Left cardiac atrium (tissue), 4 donors: ENCODE measurements at regions not wholly inside any gene's neighbourhood (a gene's known extent, or its start where the extent isn't known, plus 50 kb on each side); places are given as distances from the start of the nearest gene placed in this dataset.
A peak's percentile ranks its signal among the peaks of the same experiment; 100 is the strongest.

ENCODE experiments used
- ATAC-seq, 2 donors: fragments of 200-7000 bp; cut with Tn5 transposase; one replicate each; pipeline ENCODE4 v1.9.1; 2020; ENCODE audit warnings: mild to moderate bottlenecking in 2 of 2, moderate library complexity in 2 of 2
- DNase-seq: peaks from one replicate; pipeline ENCODE4 v3.0.0-alpha.2; 2020
- intact Hi-C, 2 donors: fragments of 100-400 bp; cut with DNase I; formaldehyde crosslinking; loops; one replicate each; pipeline versions ENCODE4 v1.14.1 to v1.15.1; 2022 to 2023
- donor health status: DM: no; HTN: yes; CAD: no.
- donor health status: DM: no; HTN: yes; CAD: no; lungs with severe emphysema.
- donor health status: DM: yes; HTN: yes; CAD: no.
- donor health status: Dilated cardiomyopathy.

DNA sequence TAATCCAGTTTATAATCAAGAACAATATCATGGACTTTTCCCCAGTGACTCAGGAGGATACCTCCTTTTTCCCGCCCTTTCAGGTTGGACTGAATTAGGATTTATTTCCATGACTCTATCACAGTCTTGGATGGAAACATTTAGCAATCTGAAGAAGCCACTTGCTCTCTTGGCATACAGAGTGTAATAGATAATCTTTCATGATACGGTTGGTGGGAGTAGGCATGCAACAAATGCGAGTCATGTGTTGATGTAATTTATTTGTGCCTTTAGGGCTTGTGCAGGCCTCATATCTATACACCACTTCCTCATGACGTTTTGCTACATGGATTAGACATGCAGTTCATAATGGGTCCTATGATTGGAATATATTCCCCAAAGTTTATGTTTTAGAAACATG lies 54.2 kb upstream of the MCTP2 start:
- intact Hi-C loops: no loop called here
- DNase-seq (no peak), ATAC-seq (no peak)

DNA sequence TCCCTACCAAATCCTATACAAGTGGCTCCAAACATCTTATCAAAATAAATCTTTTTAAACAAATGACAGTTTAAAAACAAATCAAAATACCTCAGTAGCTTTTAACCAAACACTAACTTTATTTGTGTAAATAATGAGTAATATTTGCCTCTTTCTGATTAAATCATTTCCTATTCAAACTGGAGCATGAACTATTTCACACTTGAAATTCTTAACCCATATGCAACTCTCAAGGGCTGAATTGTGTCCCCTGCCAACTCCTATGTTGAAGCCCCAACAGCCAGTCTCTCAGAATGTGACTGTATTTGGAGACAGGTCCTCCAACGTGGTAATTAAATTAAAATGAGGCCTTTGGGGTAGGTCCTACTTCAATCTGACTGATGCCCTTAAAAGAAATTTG lies 55.9 kb upstream of the MCTP2 start:
- ATAC-seq: no peak
- intact Hi-C loops: no loop called here
- no peak for DNase-seq

DNA sequence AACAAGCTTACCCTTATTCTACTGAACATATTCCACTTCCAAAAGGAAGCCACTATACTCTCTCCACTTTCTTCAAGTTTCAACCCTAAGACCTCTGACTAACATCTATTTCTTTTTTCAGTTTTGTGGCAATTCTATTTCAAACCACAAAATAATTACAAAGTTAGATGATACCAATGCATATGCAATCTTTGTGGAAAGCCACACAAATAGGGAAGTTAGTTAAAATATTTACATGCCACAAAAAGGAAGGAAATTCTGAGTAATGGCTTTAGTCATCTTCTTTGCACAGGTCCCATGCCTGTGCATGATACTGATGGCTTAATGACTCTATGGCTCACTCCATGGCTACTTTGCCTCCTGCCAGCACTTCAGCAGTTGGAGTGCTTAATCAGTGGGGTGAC lies 57.0 kb upstream of the MCTP2 start:
- ATAC-seq: peak in 1 of 2 donors; percentile 55
- intact Hi-C loops: no loop called here

DNA sequence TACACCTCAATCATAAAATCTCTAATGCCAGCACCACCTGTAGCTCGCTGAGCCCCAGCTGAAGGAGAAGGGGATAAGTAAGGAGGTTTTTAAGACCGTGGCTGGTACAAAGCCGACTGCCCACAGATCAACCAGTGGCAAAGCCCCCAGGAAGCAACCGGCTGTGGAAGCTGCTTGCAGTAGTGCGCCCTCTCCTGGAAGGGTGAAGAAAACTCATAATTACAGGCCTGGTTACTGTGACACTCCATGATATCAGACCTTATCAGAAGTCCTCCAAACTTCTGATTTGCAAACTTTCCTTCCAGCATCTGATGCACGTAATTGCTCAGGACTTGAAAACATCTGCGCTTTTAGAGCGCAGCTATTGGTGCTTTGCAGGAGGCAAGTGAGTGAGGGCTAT lies 63.1 kb upstream of the MCTP2 start:
- no peak for ATAC-seq
- DNase-seq: no peak
- intact Hi-C loops: no loop called here

More for the DNA sequence above, 57.0 kb upstream of the MCTP2 start:
- DNase-seq: no peak

DNA sequence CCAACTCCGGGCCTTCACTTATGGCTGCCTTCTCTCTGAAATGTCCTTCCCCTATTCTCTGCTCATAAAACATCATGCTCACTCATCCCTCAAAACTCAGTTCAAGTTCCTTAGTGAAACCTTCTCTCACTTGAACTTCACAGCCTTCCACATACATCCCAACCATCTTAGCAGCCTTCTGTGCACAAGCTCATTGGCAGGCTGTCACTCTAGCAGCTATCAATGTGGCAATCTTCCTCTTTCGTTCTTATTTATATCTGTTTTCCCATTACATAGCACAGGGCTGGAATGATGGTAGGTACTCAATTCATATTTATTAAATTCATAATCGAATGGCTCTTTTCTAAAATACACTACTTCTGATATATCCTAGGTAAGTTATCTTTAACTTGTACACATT lies 66.4 kb upstream of the MCTP2 start:
- no peak for DNase-seq
- no peak for ATAC-seq
- intact Hi-C loops: loop anchor here (1.0 to 5.0 kb wide), 2 partner anchors 157 to 159 kb away; no protein-coding TSS in a partner anchor

DNA sequence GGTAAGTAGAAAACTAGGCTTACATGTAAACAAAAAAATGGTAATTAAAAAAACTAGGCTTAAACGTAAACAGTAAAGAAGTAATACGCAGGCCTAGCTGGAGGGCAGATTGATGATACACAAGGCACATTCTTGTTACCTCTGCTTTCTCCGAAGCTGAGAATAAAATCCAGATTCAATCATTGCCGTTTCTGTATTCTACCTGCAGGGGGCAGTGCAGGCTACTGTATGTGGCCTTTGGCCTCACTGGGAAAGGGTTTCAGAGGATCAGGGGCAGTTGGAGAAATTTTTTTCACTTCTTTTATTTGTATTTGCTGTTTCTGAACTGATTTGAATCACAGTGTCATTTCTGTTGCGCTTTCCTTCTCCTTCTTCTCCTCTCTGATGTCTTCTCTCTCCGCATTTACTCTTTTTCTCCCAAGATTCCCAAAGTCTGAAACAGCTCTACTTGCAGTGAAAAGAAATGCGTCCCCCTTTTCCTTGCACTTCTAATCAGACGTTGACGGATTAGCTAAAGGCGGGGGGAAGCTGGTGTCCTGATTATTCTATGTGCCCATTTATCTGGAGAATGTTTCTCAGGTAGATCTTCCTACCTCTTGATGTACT lies 67.1 kb upstream of the MCTP2 start:
- peak; percentile 34 for DNase-seq
- intact Hi-C loops: loop anchor here (1.0 to 5.0 kb wide), 2 partner anchors 158 to 160 kb away; no protein-coding TSS in a partner anchor
- peak in 1 of 2 donors; percentile 69 for ATAC-seq

DNA sequence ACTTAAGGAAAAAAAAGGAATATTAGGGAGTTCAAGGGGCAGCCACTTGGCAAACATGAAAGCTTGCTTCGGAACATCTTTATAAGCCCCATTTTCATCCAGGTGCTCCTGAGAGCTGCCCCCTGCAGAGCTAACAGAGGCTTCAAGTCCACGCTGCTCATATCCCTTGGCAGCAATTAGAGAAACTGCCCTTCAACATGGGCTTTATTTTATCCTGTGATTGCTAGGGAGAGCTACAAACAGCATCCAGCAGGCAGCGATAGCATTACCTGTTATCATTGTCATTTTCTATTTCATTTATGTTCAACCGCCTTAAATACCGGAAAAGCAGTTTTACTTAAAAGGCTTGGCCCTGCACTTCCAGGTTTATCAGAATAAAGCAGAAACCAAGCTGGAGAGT lies 68.4 kb upstream of the MCTP2 start:
- intact Hi-C loops: loop anchor here in 1 of 2 donors (5.0 kb wide), 1 partner anchor 159 kb away; no protein-coding TSS in a partner anchor
- DNase-seq: no peak
- no peak for ATAC-seq

DNA sequence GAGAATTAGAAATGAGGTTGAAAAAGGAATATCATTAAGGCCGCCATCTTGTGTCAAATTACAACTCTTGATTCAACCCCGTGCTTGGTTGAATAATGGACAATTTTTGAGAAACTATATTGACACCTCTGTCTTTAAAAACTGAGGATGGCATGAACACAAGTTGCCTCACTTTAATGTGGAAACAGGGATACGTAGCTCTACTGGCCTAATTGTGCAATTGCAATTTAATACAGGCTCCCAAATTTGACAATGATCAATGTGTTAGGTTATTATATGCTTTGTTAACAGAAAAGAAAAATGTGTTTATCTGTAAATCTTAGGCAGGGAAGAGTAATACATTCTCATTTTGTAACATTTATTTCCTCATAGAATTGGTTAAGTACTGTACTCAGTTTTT lies 77.1 kb upstream of the MCTP2 start:
- ATAC-seq (no peak), DNase-seq (no peak)
- intact Hi-C loops: no loop called here

DNA sequence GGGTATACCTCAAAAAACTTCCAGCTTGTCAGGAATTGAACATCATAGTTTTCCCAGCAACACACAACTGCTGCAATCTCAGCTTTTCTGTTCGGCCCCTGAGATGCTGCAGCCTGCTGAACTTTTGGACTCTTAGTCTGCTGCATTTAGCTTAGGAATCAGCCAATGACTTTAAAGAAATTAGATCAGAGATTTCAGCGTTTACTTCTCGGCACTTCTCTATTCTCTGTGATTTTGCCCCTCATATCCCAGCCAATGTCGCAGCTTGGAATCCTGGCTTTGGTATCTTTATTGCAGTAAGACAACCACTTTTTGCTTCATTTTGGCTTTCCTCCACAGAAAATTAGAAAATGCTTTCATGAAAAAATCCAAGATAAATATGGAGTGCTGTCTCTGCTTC lies 86.3 kb upstream of the MCTP2 start:
- DNase-seq: no peak
- no peak for ATAC-seq
- intact Hi-C loops: no loop called here

DNA sequence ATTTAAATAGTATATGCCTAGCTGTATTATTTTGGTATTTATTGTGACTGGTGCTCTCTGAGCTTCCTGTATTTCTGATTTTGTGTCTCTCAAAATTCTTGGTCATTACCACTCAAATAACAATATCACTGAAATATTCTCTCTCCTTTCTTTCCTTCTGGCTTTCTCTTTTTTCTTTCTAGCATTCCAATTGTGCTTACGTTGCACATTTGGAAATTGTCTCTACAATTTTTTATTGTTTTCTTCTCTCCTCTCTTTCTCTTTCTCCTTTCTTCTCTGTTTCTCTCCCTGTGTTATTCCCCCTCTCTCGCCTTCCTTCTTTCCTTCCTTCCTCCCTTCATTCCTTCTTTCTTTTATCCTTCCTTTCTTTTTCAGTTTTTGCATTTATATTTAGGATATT lies 89.6 kb upstream of the MCTP2 start:
- ATAC-seq (no peak), DNase-seq (no peak)
- intact Hi-C loops: no loop called here

DNA sequence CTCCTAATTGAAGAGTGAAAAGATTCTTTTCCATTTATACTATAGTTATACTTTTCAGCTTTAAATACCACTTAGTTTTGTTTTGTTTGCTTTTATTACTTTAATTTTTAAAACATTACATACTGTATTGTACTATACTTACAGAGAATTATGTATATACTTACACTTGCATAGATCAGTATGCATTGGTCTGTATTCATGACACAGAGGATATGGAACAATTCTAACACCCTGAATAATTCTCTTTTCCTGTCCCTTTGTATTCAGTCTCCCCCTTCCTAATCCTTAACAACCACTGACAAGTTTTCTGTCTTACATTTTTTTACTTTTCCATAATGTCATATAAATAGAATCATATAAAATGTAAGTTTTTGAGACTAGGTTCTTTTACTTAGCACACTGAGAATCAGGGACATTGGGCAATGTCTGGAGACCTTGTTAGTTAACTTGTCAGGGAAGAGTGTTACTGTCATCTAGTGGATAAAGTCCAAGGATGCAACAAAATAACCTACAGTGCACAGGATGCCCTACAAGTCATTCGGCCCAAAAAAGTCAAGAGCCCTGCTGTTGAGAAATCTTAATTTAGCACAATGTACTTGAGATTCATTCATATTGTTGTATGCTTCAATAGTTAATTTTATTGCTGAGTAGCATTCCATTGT lies 95.7 kb upstream of the MCTP2 start:
- no peak for ATAC-seq
- intact Hi-C loops: no loop called here

DNA sequence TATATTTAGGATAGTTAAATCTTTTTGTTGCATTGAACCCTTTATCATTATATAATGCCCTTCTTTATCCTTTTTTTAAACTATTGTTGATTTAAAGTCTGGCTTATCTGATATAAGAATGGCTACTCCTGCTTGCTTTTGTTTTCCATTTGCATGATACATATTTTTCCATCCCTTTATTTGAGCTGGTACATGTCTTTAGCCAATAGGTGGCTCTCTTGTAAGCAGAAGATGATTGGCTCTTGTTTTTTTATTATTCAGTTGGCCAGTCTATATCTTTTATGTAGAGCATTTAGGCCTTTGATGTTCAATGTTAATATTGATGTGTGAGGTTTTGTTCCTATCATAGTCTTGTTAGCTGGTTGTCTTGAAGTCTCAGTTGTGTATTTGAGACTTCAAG lies 99.5 kb upstream of the MCTP2 start:
- intact Hi-C loops: no loop called here
- no peak for ATAC-seq
- DNase-seq: no peak

More for the DNA sequence above, 95.7 kb upstream of the MCTP2 start:
- no peak for DNase-seq

DNA sequence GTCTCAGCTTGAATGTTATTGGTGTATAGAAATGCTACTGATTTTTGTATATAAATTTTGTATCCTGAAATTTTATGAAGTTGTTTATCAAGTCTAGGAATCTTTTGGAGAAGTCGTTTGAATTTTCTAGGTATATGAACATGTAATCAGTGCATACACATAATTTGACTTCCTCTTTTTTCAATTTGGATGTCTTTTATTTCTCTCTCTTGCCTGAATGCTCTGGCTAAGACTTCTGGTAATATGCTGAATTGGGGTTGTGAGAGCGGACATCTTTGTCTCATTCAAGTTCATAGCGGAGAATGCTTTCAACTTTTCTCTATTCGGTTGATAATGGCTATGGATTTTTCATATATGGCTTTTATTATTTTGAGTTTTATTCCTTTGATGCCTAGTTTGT lies 100.9 kb upstream of the MCTP2 start:
- intact Hi-C loops: no loop called here
- ATAC-seq: no peak
- DNase-seq: no peak

DNA sequence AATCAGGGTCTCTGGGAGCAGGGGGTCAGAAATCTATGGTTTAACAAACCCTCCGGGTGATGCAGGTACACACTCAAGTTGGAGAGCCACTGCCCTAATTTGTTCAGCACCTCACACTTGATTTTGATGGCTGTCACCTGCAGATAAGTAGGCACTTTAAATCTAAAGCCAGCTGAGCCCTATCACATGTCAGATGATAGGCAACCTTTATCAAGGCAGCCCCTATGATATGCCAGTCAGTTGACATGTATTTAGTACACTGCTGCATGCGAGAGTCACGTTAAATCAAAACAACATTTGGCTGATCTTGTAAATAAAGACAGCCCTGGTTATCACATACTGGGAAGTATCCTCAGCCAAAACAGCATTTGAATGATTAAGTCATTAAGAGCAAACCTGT lies 104.4 kb upstream of the MCTP2 start:
- ATAC-seq (no peak), DNase-seq (no peak)
- intact Hi-C loops: loop anchor here (10.0 kb wide), 2 partner anchors 132 to 1332 kb away; no protein-coding TSS in a partner anchor

DNA sequence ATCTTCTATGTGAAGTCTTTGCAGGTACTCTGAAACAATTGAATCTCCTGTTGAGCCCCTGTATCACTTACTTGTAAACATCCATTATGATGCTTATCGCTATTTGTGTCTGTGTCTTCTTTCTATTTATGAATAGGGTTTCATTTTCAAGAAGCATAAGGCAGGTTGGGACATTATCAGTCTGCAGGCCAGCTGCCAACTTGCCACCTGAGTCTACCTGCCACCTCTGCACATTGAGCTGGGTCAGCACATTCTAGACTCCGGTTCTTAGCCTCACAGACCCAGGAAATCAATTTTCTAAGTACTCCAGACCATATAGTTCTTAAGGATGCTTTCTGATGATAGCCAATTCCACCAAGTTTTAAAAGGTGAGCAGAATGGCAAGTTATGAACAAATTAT lies 105.7 kb upstream of the MCTP2 start:
- intact Hi-C loops: loop anchor here (10.0 kb wide), 2 partner anchors 131 to 1331 kb away; no protein-coding TSS in a partner anchor
- no peak for ATAC-seq
- no peak for DNase-seq

DNA sequence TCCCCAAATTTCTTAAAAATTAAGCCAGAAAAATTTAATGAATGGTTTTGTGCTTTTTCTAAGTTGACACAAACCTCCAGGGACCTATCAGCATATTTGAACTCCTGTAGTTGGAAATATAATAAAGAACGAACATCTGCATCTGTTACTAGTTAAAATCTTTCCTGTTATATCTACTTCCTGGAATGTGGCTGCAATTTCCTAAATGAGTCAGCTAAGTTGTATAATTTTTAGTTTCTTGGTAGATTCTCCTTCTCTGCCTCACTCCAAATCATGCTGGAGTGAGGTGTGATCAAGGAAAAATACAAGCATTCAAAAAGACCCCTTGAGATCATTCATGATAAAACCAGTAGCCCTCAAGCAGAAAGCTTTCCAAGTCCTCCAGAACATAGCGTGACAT lies 106.2 kb upstream of the MCTP2 start:
- no peak for ATAC-seq
- DNase-seq: no peak
- intact Hi-C loops: loop anchor here (10.0 kb wide), 2 partner anchors 130 to 1330 kb away; no protein-coding TSS in a partner anchor

DNA sequence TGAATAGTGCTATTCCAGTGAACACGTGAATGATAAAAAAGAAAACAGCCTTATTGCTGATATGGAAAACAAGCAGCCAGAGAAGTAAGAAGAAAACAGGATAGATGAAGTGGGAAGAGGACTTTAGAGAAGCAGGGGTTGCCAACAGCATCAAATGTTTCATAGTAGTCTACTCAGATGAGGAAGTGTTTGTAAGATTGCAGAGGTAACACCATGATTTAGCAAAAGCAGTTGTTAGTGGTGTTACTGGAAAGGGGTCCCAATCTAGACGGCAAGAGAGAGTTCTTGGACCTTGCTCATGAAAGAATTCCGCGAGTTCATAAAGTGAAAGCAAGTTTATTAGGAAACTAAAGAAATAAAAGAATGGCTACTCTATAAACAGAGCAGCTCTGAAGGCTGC lies 108.8 kb upstream of the MCTP2 start:
- ATAC-seq (no peak), DNase-seq (no peak)
- intact Hi-C loops: loop anchor here (10.0 kb wide), 2 partner anchors 128 to 1328 kb away; no protein-coding TSS in a partner anchor

DNA sequence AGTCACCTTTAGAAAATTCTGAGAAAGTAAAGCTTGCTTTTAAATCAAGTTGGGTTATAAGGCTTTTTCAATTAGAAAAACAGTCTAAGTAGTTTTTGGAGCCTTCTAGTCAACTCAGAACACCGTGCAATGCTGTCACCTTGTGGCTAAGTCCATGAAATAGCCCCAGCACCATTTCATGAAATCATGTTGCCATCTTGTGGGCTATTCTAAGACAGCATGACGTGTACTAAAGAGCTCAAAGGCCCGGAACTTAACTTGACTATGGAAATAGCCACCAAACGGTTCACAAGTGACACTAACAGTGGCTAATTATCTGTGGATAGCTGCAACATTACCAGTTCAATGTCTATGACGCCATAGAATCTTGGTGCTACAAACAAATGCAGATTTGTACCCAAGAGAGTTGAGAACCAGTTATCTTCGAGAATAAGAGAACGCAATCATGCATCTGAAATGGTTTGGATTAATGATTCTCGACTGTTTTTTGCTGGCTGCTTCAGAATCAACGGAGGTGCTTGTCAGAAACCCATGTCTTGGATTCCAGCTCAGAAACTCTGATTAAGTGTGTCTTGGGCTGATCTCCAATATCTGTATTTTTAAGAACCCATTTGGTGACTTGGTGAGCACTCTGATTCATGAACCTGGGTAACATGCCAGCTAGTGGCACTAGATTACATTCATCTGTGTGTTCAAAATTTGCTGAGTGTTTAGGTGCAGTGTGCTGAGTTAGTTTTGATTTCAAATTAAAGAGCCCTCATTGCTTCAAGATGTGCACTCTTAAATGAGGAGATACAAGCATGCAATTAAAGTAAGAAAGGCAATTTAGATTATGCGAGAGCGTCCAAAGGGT lies 111.2 kb upstream of the MCTP2 start:
- peak; percentile 40 for DNase-seq
- ATAC-seq: peak; percentile 95
- intact Hi-C loops: loop anchor here (2.0 to 10.0 kb wide), 3 partner anchors 125 to 1325 kb away; no protein-coding TSS in a partner anchor

DNA sequence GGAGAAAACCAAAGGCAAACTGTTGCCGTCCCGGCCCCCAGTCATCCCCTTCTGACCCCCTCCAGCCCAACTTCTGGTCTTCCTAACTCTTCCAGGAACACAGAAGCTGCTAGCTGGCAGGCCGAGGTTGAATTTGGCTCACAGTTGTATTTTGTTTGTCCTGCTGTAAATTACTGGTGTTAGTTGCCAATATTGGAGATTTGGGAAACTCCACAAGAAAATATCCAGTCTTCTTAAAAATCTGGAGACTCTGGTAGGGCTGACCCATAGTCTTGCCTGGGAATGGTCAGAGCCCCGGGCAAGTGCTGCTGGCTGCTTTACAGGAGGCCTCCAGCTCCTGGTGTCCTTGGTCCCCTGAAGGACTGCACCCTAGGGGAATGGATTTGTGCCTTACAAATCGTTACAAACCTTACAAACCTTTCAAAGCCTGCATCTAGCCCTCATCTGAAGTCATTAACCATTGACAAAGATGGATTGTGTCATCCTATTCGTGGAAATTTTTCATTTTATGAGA lies 112.0 kb upstream of the MCTP2 start:
- ATAC-seq: peak; percentile 81 to 84
- intact Hi-C loops: no loop called here
- peak; percentile 22 for DNase-seq
